ENCODE measurements at regions not wholly inside any gene's neighbourhood (a gene's known extent, or its start where the extent isn't known, plus 50 kb on each side); places are given as distances from the start of the nearest gene placed in this dataset.
"Not testable (repeated sequence)": the region's sequence is repeated elsewhere in the genome, so short reads cannot be mapped to it uniquely, and the experiment has no call there.

GRCh38 chr21:43286196-43286595, 117.4 kb downstream of the CRYAA start:
- no peak for DNase-seq

- DNase-seq = no peak
Observed at GRCh38 chr21:43284700-43285099, 115.9 kb downstream of the CRYAA start.

GRCh38 chr21:43284238-43284637, 115.4 kb downstream of the CRYAA start:
- no peak for DNase-seq

DNA sequence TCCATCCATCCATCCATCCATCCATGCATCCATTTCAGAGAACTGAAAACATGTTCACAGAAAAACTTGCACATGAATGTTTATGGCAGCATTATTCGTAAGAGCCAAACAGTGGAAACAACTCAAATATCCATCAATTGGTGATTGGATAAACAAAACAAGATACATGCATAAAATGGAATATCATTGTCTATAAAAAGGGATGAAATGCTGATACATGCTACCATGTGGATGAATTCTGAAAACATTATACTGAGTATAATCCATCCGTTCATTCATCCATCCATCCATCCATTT, 115.1 kb downstream of the CRYAA start:
- DNase-seq = not testable (repeated sequence)

GRCh38 chr21:43283136-43283924, 114.5 kb downstream of the CRYAA start:
- DNase-seq = no peak

DNA sequence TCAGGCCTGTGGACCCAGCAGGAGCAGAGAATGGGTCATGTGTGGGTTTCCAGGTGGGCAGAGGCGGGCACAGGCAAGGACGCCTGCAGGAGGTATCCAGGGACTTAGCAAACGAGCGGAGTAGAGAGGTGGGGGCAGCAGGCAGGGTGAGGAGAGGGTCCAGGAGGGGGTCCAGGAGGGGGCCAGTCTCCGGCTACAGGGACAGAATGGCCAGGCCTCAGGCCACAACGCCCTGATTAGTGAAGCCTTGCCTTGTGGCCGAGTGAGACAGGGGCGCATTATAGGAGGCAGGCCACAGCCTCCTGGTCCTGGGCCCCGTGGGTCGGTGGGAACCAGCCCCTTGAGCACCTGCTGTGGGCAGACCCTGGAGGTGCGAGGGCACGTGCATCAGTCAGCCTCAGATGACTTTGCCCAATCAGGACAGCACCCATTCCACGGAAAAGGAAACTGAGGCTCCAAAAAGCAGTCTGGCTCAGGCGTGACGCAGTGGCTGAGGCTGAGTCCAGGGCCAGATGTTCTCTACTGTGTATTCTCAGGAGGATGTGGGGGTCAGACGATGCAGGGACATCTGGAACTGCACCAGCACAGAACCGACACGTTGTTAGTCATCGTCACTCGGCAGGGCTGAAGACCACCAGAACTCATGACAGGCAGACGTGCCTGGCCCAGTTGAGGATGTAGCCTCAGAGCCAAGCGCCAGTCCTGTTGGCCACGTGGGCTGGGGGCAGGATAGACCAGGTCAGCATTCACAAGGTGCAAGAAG, 113.7 kb downstream of the CRYAA start:
- no peak for DNase-seq

DNA sequence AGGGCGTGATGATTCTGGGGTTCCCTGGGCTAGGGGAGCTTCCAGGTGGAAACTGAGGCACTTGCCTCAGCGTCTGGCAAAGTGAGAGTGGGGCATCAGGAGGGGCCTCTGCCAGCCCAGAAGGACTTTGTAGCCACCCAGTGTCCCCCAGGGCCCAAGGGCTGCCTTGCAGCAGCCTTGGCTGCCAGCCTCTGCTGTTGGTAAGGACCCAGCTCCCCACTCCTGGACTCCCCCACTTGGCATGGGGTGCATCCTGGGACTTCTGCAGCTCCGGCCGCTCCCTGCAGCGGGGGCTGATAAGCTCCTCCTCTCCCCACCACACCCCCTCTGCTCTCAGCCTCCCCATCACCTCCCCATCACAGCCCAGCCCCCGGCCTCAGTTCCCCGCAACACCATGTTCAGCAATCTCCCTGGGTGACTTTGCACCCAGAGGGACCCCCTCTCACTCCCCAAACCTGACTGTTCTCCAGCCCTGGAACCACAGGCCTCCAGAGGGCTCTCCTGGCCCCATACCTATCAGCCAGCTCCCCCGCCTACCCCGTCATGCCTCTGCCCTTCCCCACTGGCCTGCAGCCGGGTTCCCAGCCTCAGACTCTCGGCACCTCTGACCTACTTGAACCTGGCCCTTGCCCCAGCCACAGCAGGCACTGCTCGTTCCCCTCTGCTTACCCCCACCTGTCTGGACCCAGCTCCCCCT, 113.0 kb downstream of the CRYAA start:
- no peak for DNase-seq

DNA sequence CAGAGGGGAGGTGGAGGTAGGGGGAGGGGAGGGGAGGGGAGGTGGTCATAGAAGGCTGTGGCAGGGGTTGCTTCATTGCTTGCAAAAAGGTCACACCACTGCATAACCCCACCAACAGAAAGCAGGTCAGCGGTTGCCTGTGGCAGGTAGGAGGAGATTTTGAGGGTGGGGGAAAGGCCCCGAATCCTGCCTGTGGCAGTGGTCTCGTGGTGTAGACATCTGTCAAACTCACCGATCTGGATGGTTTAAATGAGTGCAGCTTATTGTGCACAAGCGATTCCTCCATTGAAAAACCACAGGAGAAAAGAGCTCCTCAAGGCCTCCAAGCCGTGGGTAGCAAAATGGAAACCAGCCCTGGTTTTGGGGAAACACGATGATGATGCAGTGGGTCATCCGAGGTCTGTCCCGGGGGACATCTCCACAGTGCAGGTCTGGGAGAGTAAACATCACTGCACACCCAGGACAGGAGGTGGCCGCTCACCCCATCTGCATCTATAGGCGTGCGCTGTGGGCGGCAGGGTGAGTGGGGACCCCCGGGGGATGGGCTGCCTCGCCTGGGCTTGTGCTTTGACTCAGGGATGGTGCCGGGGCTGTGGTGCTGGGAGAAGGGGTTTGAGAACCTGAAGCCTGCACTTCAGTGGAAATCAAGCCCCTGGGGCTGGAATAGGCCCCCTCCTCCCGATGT, 112.3 kb downstream of the CRYAA start:
- DNase-seq = no peak

DNA sequence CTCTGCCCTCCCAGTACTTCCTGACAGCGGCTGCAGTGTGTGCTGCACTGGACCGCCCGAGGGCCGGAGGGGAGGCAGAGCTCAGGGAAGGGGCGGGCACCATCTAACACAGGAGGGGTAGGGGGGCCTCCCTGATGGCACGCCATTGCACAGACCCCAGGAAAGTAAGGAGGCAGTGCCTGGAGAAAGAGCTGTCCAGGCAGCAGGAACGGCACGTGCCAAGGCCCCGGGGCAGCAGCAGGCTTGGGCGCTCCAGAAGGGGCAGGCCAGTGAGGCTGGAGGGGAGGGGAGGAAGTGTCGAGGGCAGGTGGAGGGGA, 110.7 kb downstream of the CRYAA start:
- DNase-seq = no peak

GRCh38 chr21:43278766-43279577, 110.2 kb downstream of the CRYAA start:
- DNase-seq = no peak

GRCh38 chr21:43278359-43278758, 109.6 kb downstream of the CRYAA start:
- no peak for DNase-seq

DNA sequence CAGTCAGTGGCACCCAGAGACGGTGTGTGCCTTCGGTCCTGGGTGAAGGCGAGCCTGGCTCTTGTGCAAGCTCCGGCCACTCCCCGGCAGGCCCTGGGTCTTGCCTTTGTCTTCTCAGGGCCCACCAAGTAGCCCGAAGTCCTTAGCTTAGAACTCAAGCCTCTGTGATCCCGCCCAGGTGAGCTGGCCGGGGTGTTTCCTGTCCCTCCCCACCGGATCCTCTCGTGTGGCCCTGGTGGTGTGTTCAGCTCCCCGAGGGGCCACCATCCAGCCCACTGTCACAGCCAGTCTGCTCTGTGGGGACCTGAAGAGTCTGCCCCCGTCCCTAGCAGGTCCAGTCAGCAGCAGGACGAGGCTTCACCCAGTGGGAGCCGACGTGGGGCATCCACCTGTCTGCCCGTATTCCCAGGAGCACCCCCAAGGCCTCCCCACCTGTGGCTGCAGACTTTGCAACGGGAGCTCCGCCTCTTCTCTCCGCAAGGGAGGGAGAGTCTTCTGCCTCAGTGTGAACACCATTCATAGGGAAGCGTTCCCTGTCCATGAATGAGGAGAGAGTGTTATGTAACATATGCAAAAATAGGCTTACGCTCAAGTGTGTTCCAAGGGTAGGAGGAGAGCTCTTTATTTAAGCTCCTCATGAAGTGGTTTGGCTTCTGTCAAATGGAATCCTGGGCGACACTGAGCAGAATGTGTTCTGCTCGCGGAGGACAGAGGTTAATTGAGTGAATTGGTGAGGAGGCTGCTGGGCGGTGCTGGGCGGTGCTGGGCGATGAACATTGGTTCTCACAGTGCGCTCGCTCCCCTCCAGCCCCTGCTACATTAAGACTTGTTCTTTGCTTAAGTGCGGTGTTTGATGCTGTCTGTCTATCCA, 108.9 kb downstream of the CRYAA start:
- no peak for DNase-seq

- no peak for DNase-seq
Observed at GRCh38 chr21:43276811-43277210, 108.0 kb downstream of the CRYAA start.

DNA sequence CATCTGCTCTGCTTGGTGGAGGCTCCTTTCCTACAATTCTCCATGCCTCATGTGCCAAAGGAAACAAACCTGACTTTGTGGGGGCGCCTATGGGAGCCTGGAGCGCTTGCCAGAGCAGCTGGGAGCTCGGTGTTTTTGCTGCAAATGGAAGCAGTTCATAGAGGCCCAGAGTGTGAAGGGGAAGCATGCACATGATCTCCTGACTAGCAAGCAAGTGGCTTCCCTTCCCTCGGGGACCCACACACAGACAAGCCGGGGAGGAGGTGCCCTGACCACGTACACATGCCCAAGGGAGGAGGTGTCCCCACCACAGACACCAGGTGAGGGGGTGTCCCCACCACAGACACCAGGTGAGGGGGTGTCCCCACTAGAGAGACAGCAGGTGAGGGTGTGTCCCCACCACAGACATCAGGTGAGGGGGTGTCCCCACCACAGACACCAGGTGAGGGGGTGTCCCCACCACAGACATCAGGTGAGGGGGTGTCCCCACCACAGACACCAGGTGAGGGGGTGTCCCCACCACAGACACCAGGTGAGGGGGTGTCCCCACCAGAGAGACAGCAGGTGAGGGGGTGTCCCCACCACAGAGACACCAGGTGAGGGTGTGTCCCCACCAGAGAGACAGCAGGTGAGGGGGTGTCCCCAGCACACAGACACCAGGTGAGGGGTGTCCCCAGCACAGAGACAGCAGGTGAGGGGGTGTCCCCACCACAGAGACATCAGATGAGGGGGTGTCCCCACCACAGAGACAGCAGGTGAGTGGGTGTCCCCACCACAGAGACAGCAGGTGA, 106.8 kb downstream of the CRYAA start:
- DNase-seq = no peak

DNA sequence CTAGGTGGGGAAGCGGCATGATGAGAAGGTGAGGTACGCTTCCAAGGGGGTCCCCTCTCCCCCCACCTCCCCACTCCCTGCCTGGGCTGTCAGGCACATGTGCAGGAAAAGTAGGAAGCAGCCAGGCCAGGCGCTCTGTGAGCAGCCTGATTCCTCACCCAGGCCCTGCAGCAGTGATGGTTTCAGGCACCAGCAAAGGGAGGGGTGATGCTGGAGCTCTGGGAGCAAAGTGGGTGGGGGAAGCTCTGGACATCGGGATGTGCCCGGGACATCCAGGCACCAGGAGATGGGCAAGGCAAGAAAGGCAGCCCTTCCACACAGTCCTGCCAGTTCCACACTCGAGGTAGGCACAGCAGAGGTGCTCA, 106.1 kb downstream of the CRYAA start:
- DNase-seq = no peak

GRCh38 chr21:43274022-43274945, 105.5 kb downstream of the CRYAA start:
- no peak for DNase-seq

GRCh38 chr21:43273708-43274021, 104.9 kb downstream of the CRYAA start:
- DNase-seq = no peak

GRCh38 chr21:43273016-43273707, 104.4 kb downstream of the CRYAA start:
- DNase-seq = no peak

- DNase-seq = no peak
Observed at GRCh38 chr21:43272591-43272990, 103.8 kb downstream of the CRYAA start.

All from activated CD8-positive, alpha-beta memory T cell treated with anti-CD3 and anti-CD28 coated beads, Interleukin-2, amount 50 U/mL, for 48 hours (primary cell).